Hypothalamus (tissue), 51 donors: ENCODE measurements at regions not wholly inside any gene's neighbourhood (a gene's known extent, or its start where the extent isn't known, plus 50 kb on each side); places are given as distances from the start of the nearest gene placed in this dataset.

ENCODE experiments used
- DNase-seq, 51 donors: peaks; one replicate each; lab custom pipeline; 2025; lab: John Stamatoyannopoulos, UW

GRCh38 chr7:81648716-81649115, 121.1 kb downstream of the HGF start:
- DNase-seq, result no peak

- DNase-seq, result no peak
Observed at GRCh38 chr7:81645435-81645834, 124.4 kb downstream of the HGF start.

- no peak for DNase-seq
Observed at GRCh38 chr7:81641873-81642272, 128.0 kb downstream of the HGF start.

GRCh38 chr7:81638198-81638597, 131.6 kb downstream of the HGF start:
- DNase-seq, result no peak

GRCh38 chr7:81637534-81637933, 132.3 kb downstream of the HGF start:
- no peak for DNase-seq

- DNase-seq, result no peak
Observed at GRCh38 chr7:81632418-81632817, 137.4 kb downstream of the HGF start.

GRCh38 chr7:81630600-81630999, 139.2 kb downstream of the HGF start:
- no peak for DNase-seq

GRCh38 chr7:81629702-81630101, 140.1 kb downstream of the HGF start:
- no peak for DNase-seq

GRCh38 chr7:81628951-81629350, 140.9 kb downstream of the HGF start:
- no peak for DNase-seq

GRCh38 chr7:81627536-81628287, 142.1 kb downstream of the HGF start:
- DNase-seq, result no peak

GRCh38 chr7:81626008-81626407, 143.8 kb downstream of the HGF start:
- DNase-seq, result no peak

- no peak for DNase-seq
Observed at GRCh38 chr7:81624650-81625631, 144.9 kb downstream of the HGF start.

- DNase-seq, result no peak
Observed at GRCh38 chr7:81624021-81624592, 145.7 kb downstream of the HGF start.

GRCh38 chr7:81623251-81623855, 146.5 kb downstream of the HGF start:
- no peak for DNase-seq

GRCh38 chr7:81621893-81622292, 148.0 kb downstream of the HGF start:
- DNase-seq, result no peak

- no peak for DNase-seq
Observed at GRCh38 chr7:81618396-81619014, 151.3 kb downstream of the HGF start.

GRCh38 chr7:81616951-81617350, 152.9 kb downstream of the HGF start:
- no peak for DNase-seq

- no peak for DNase-seq
Observed at GRCh38 chr7:81611805-81612204, 158.0 kb downstream of the HGF start.

- no peak for DNase-seq
Observed at GRCh38 chr7:81611040-81611439, 158.8 kb downstream of the HGF start.

GRCh38 chr7:81608748-81609382, 161.0 kb downstream of the HGF start:
- DNase-seq, result no peak
